HCT116 (cell line): ENCODE measurements at regions not wholly inside any gene's neighbourhood (a gene's known extent, or its start where the extent isn't known, plus 50 kb on each side); places are given as distances from the start of the nearest gene placed in this dataset.

Experiments
- ATAC-seq: fragments of 200-7000 bp; cut with Tn5 transposase; 2 replicates; pipeline ENCODE4 v1.9.1; 2020; ENCODE audit warnings: mild to moderate bottlenecking, moderate library complexity
- BruUV-seq: library from RNA; stranded (reverse); fragments of 400-500 nt; replicated peaks from 2 replicates; lab custom pipeline; 2021; lab: Mats Ljungman, UMichigan
- CTCF ChIA-PET: fragments of 300-600 bp; sonication (Branson Sonifier 250); formaldehyde crosslinking; loops from one replicate; lab custom pipeline; 2021; ENCODE audit warnings: antibody characterized with exemption; lab: Charles Lee
- POLR2A ChIA-PET: fragments of 300-600, 350-600 bp; sonication (Branson Sonifier 250); formaldehyde crosslinking; loops from one replicate; lab custom pipeline; 2021; ENCODE audit warnings: antibody characterized with exemption; lab: Charles Lee
- RAD21 ChIA-PET, 2 experiments: fragments of 300-600 bp; sonication (Branson Sonifier 250); formaldehyde crosslinking; loops; one replicate each; lab custom pipeline; 2023; ENCODE audit warnings: low total read pairs in 2 of 2; ENCODE audit not compliant: uncharacterized antibody in 2 of 2, unreplicated experiment in 2 of 2, low non-redundant PET in 1 of 2; lab: Charles Lee
- DNase-seq: peaks from one replicate; pipeline ENCODE4 v3.0.0-alpha.2; 2010; ENCODE audit warnings: low read depth, low spot score
- H2AFZ ChIP-seq: fragments of 200-600 bp; shearing (Covaris generic), sonication (generic); 2 replicates; pipeline ENCODE4 v1.6.1; 2017; ENCODE audit warnings: low read depth, mixed run types, mixed read lengths, antibody characterized with exemption, low read length; ENCODE audit not compliant: poor library complexity, severe bottlenecking
- H3K27ac ChIP-seq: 2 replicates; pipeline ENCODE4 v1.5.1; 2012; ENCODE audit warnings: low read depth, low read length
- H3K27me3 ChIP-seq: fragments of 200-600 bp; sonication (generic); 2 replicates; pipeline ENCODE4 v1.6.1; 2016; ENCODE audit warnings: mixed run types, low read length, mixed read lengths; ENCODE audit not compliant: insufficient read depth
- H3K36me3 ChIP-seq, 2 experiments: fragments of 200-500 bp in 1 of 2; fragments of 200-600 bp in 1 of 2; sonication (Bioruptor generic) in 1 of 2; sonication (generic) in 1 of 2; 2 replicates each; pipeline versions ENCODE4 v1.5.1 to v1.6.1; 2014 to 2016; ENCODE audit warnings: low read length in 2 of 2, inconsistent platforms in 1 of 2, mixed read lengths in 1 of 2, mixed run types in 1 of 2; ENCODE audit not compliant: insufficient read depth in 2 of 2, control insufficient read depth in 1 of 2
- H3K4me1 ChIP-seq, 2 experiments: fragments of 200-600 bp in 1 of 2; sonication (generic) in 1 of 2; 2 replicates each; pipeline versions ENCODE4 v1.5.1 to v1.6.1; 2012 to 2017; ENCODE audit warnings: low read length in 2 of 2, inconsistent platforms in 1 of 2, mild to moderate bottlenecking in 1 of 2, mixed read lengths in 1 of 2, mixed run types in 1 of 2, moderate library complexity in 1 of 2; ENCODE audit not compliant: insufficient read depth in 2 of 2, control insufficient read depth in 1 of 2
- H3K4me2 ChIP-seq: fragments of 200-600 bp; sonication (generic); 2 replicates; pipeline ENCODE4 v1.6.1; 2017; ENCODE audit warnings: mixed run types, low read length, mixed read lengths
- H3K4me3 ChIP-seq, 2 experiments: fragments of 200-600 bp in 1 of 2; sonication (generic) in 1 of 2; replicated peaks in 1 of 2; 2 replicates each; pipeline ENCODE4 v1.5.1; 2011 to 2016; ENCODE audit warnings: low read length in 2 of 2, control low read depth in 1 of 2, low read depth in 1 of 2, mild to moderate bottlenecking in 1 of 2, mixed read lengths in 1 of 2, mixed run types in 1 of 2
- H3K79me2 ChIP-seq: fragments of 200-600 bp; sonication (generic); 2 replicates; pipeline ENCODE4 v1.6.1; 2017; ENCODE audit warnings: mild to moderate bottlenecking, mixed run types, low read length, moderate library complexity, mixed read lengths; ENCODE audit not compliant: insufficient read depth
- H3K9ac ChIP-seq: fragments of 200-600 bp; sonication (generic); 2 replicates; pipeline ENCODE4 v1.6.1; 2016; ENCODE audit warnings: low read length, mixed read lengths
- H3K9me2 ChIP-seq: fragments of 200-600 bp; sonication (generic), shearing (Covaris generic); 2 replicates; pipeline ENCODE4 v1.6.1; 2017; ENCODE audit warnings: mixed run types, mild to moderate bottlenecking, moderate library complexity; ENCODE audit not compliant: insufficient read depth
- H3K9me3 ChIP-seq, 2 experiments: fragments of 200-500 bp in 1 of 2; fragments of 200-600 bp in 1 of 2; sonication (Bioruptor generic) in 1 of 2; sonication (generic) in 1 of 2; 2 replicates each; pipeline ENCODE4 v1.6.1; 2014 to 2017; ENCODE audit warnings: low read length in 2 of 2, mixed read lengths in 2 of 2, inconsistent platforms in 1 of 2, low read depth in 1 of 2, mild to moderate bottlenecking in 1 of 2, mixed run types in 1 of 2, moderate library complexity in 1 of 2; ENCODE audit not compliant: control insufficient read depth in 1 of 2, insufficient read depth in 1 of 2
- H4K20me1 ChIP-seq: fragments of 200-600 bp; sonication (generic), shearing (Covaris generic); 2 replicates; pipeline ENCODE4 v1.6.1; 2017; ENCODE audit warnings: mixed run types, mild to moderate bottlenecking, moderate library complexity; ENCODE audit not compliant: insufficient read depth
- CBX3 ChIP-seq: IDR thresholded peaks from 2 replicates; pipeline ENCODE4 v1.6.1; 2012; ENCODE audit warnings: low read depth
- CEBPB ChIP-seq: IDR thresholded peaks from 2 replicates; pipeline ENCODE4 v1.6.1; 2012; ENCODE audit warnings: low read depth
- EGR1 ChIP-seq: IDR thresholded peaks from 2 replicates; pipeline ENCODE4 v1.6.1; 2012; ENCODE audit warnings: low read depth
- ELF1 ChIP-seq: IDR thresholded peaks from 2 replicates; pipeline ENCODE4 v1.6.1; 2012; ENCODE audit warnings: low read depth, borderline replicate concordance
- EZH2 ChIP-seq: fragments of 200-600 bp; sonication (generic); IDR thresholded peaks from 2 replicates; pipeline ENCODE4 v1.6.1; 2017; ENCODE audit warnings: antibody characterized with exemption, mixed run types
- EZH2phosphoT487 ChIP-seq: fragments of 200-600 bp; IDR thresholded peaks from 2 replicates; pipeline ENCODE4 v1.6.1; 2018; ENCODE audit warnings: antibody characterized with exemption, borderline replicate concordance
- FOSL1 ChIP-seq: IDR thresholded peaks from 2 replicates; pipeline ENCODE4 v1.6.1; 2012; ENCODE audit warnings: low read depth
- POLR2A ChIP-seq: IDR thresholded peaks from 2 replicates; pipeline ENCODE4 v1.7.0; 2011; ENCODE audit warnings: borderline replicate concordance; ENCODE audit not compliant: insufficient read depth, insufficient read length; ENCODE audit errors: extremely low read depth
- POLR2AphosphoS5 ChIP-seq: IDR thresholded peaks from 2 replicates; pipeline ENCODE4 v1.6.1; 2011; ENCODE audit warnings: mild to moderate bottlenecking, low read depth, low read length, moderate library complexity
- YY1 ChIP-seq: IDR thresholded peaks from 2 replicates; pipeline ENCODE4 v1.6.1; 2011; ENCODE audit warnings: low read length, low read depth, moderate library complexity, mild to moderate bottlenecking; ENCODE audit not compliant: insufficient replicate concordance; ENCODE audit errors: extremely low read depth
- intact Hi-C: fragments of 100-400 bp; cut with micrococcal nuclease; formaldehyde crosslinking; loops from 2 replicates; pipeline ENCODE4 v1.10.0; 2022
- TF ChIP-seq, protein P1 (sequence below): IDR thresholded peaks from 2 replicates; pipeline ENCODE4 v1.6.1; 2012
- TF ChIP-seq, protein P2 (sequence below): IDR thresholded peaks from 2 replicates; pipeline ENCODE4 v1.6.1; 2011; ENCODE audit warnings: mild to moderate bottlenecking, low read length, moderate library complexity; ENCODE audit not compliant: insufficient replicate concordance; ENCODE audit errors: extremely low read depth
- TF ChIP-seq, protein P3 (sequence below): IDR thresholded peaks from 2 replicates; pipeline ENCODE4 v1.6.1; 2012

DNA sequence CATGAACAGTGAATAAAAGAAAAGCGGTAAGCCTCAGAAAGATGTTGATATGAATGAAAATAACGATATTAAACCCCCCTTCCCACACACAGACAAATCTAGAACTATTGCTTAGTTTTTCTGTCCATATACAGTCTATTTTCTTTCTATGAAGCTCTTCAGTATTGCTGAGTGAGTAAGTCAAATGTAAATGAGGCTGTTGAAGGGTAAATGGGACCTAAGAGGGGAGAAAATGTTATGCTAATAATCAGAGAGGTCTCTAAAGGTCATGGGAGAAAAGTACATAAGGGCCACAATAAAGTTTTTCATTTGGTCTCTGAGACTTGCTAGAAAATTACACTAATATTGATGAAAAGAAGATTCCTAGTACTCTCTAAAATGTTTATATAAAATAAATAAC, 56.2 kb downstream of the PABPC4L start:
- Histone ChIP-seq H3K4me2 (no peak overlapping the region), H3K9me3 (no peaks in the 10 kb centered on the region), H3K9ac (no peak overlapping the region), H2AFZ (no peak overlapping the region), H3K79me2 (no peaks in the 10 kb centered on the region), H3K27ac (no peak overlapping the region), H4K20me1 (no peaks in the 10 kb centered on the region), H3K4me1 (no peaks in the 10 kb centered on the region), H3K4me3 (no peak overlapping the region), H3K9me2 (no peaks in the 10 kb centered on the region), H3K27me3 (no peaks in the 10 kb centered on the region), H3K36me3 (no peaks in the 10 kb centered on the region)
- BruUV-seq: no TSS peak
- ChIA-PET POLR2A (no interaction called here), RAD21 (no interaction called here), CTCF (no interaction called here)
- ATAC-seq: no peak
- no peak for TF ChIP-seq EZH2
- no peak for TF ChIP-seq YY1
- TF ChIP-seq, protein P1, sequence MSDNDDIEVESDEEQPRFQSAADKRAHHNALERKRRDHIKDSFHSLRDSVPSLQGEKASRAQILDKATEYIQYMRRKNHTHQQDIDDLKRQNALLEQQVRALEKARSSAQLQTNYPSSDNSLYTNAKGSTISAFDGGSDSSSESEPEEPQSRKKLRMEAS: no peak
- no peak for TF ChIP-seq POLR2AphosphoS5
- no peak for TF ChIP-seq ELF1
- TF ChIP-seq CEBPB: no peak
- TF ChIP-seq, protein P2, sequence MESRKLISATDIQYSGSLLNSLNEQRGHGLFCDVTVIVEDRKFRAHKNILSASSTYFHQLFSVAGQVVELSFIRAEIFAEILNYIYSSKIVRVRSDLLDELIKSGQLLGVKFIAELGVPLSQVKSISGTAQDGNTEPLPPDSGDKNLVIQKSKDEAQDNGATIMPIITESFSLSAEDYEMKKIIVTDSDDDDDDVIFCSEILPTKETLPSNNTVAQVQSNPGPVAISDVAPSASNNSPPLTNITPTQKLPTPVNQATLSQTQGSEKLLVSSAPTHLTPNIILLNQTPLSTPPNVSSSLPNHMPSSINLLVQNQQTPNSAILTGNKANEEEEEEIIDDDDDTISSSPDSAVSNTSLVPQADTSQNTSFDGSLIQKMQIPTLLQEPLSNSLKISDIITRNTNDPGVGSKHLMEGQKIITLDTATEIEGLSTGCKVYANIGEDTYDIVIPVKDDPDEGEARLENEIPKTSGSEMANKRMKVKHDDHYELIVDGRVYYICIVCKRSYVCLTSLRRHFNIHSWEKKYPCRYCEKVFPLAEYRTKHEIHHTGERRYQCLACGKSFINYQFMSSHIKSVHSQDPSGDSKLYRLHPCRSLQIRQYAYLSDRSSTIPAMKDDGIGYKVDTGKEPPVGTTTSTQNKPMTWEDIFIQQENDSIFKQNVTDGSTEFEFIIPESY: no peak
- no peak for TF ChIP-seq EGR1
- no peak for TF ChIP-seq CBX3
- no peak for TF ChIP-seq EZH2phosphoT487
- TF ChIP-seq, protein P3, sequence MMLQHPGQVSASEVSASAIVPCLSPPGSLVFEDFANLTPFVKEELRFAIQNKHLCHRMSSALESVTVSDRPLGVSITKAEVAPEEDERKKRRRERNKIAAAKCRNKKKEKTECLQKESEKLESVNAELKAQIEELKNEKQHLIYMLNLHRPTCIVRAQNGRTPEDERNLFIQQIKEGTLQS: no peak
- no peak for TF ChIP-seq POLR2A
- no peak for TF ChIP-seq FOSL1
- DNase-seq: no peak
- intact Hi-C loops: no loop called here
